GM12875 (cell line): ENCODE measurements at regions not wholly inside any gene's neighbourhood (a gene's known extent, or its start where the extent isn't known, plus 50 kb on each side); places are given as distances from the start of the nearest gene placed in this dataset.

Source experiments
- H3K4me3 ChIP-seq: one replicate; pipeline ENCODE4 v1.5.1; 2011; ENCODE audit warnings: low read depth, low read length, control low read depth
- CTCF ChIP-seq: IDR thresholded peaks from 2 replicates; pipeline ENCODE4 v1.5.1; 2011; ENCODE audit warnings: low read depth, mild to moderate bottlenecking, control low read depth, inconsistent platforms, low read length, moderate library complexity, borderline replicate concordance; ENCODE audit not compliant: insufficient read depth

- no peak overlapping the region for H3K4me3 ChIP-seq
- no peak for TF ChIP-seq CTCF
Observed at GRCh38 chr4:131388277-131388676, 1760.8 kb upstream of the PCDH10 start.

GRCh38 chr4:131408102-131408501, 1741.0 kb upstream of the PCDH10 start:
- no peak overlapping the region for H3K4me3 ChIP-seq
- no peak for TF ChIP-seq CTCF

GRCh38 chr4:131411393-131411792, 1737.7 kb upstream of the PCDH10 start:
- H3K4me3 ChIP-seq: no peak overlapping the region
- no peak for TF ChIP-seq CTCF

- no peak overlapping the region for H3K4me3 ChIP-seq
- no peak for TF ChIP-seq CTCF
Observed at GRCh38 chr4:131419147-131419546, 1729.9 kb upstream of the PCDH10 start.

GRCh38 chr4:131426023-131426758, 1722.9 kb upstream of the PCDH10 start:
- TF ChIP-seq CTCF: no peak

GRCh38 chr4:131427000-131427399, 1722.1 kb upstream of the PCDH10 start:
- no peak for TF ChIP-seq CTCF
- no peak overlapping the region for H3K4me3 ChIP-seq

More at GRCh38 chr4:131426023-131426758, 1722.9 kb upstream of the PCDH10 start:
- H3K4me3 ChIP-seq: no peak overlapping the region

- TF ChIP-seq CTCF: no peak
- no peak overlapping the region for H3K4me3 ChIP-seq
Observed at GRCh38 chr4:131430302-131430701, 1718.8 kb upstream of the PCDH10 start.
